Stimulated activated effector memory CD8-positive, alpha-beta T cell treated with anti-CD3 and anti-CD28 coated beads, Interleukin-12 subunit alpha, Interleukin-12 subunit beta, amount 100 ng/mL, for 72 hours (primary cell): ENCODE measurements at regions not wholly inside any gene's neighbourhood (a gene's known extent, or its start where the extent isn't known, plus 50 kb on each side); places are given as distances from the start of the nearest gene placed in this dataset.

Source experiments
- ATAC-seq: fragments of 150-1000 bp; cut with Tn5 transposase; 2 replicates; pipeline ENCODE4 v1.10.0; 2021
- DNase-seq, 2 donors: peaks; one replicate each; pipeline ENCODE4 v3.0.0; 2021 to 2022; ENCODE audit warnings: low spot score in 2 of 2
- H3K27ac Mint-ChIP-seq: one replicate; pipeline ENCODE4 v1.8.0; 2022; ENCODE audit warnings: mild to moderate bottlenecking, mixed read lengths
- H3K36me3 Mint-ChIP-seq: one replicate; pipeline ENCODE4 v1.8.0; 2022; ENCODE audit warnings: mild to moderate bottlenecking, mixed read lengths
- H3K4me1 Mint-ChIP-seq: one replicate; pipeline ENCODE4 v1.8.0; 2022; ENCODE audit warnings: mixed read lengths
- H3K4me3 Mint-ChIP-seq: one replicate; pipeline ENCODE4 v1.8.0; 2022; ENCODE audit warnings: mild to moderate bottlenecking, mixed read lengths
- H3K9me3 Mint-ChIP-seq: one replicate; pipeline ENCODE4 v1.8.0; 2022; ENCODE audit warnings: mixed read lengths

DNA sequence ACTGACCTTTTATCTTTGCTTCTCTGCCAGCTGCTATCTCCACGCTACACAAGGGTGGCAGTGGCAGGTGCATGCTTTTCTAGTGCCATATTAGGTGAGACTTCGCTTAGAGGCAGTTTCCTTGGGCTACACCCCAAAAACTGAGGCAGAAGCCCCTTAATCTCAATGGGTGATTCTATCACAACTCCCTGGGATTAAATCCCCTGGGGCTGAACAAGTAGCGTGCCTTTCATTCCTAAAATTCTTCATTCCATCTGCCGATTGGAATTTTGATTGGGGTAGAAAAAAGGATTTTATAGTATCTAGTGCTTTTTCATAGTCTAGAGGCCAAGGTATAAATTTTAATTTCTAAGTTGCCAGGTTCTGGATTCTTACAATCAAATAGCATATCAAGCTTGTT is 1040.5 kb upstream of the ACVR2A start:
- no peaks in the 10 kb centered on the region for H3K4me1 Mint-ChIP-seq
- no peak overlapping the region for H3K4me3 Mint-ChIP-seq
- ATAC-seq (no peak), DNase-seq (no peak)
- H3K9me3 Mint-ChIP-seq: peaks cover 11% of the 10 kb centered on the region
- H3K27ac Mint-ChIP-seq: no peak overlapping the region
- no peaks in the 10 kb centered on the region for H3K36me3 Mint-ChIP-seq

DNA sequence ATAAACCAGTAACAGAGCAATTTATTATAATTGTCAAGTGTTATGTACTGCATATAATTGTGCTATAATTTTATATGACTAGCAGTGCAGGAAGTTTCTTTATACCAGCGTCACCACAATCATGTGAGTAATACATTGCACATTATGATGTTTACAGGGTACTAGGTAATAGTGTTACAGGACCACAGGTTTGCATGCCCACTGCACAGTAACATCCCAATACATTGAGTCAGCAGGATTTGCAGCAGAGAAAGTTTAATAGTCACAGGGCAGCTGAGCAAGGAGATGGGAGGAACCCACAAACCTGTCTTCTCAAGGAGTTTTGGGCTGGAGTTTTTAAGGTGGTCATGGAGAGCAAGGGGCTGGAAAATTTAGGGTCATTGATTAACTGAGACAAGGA is 1042.9 kb upstream of the ACVR2A start:
- DNase-seq: no peak
- peak; percentile 53 for ATAC-seq
- Mint-ChIP-seq H3K27ac (no peak overlapping the region), H3K4me1 (no peaks in the 10 kb centered on the region), H3K9me3 (peaks cover 7% of the 10 kb centered on the region), H3K4me3 (no peak overlapping the region), H3K36me3 (no peaks in the 10 kb centered on the region)

DNA sequence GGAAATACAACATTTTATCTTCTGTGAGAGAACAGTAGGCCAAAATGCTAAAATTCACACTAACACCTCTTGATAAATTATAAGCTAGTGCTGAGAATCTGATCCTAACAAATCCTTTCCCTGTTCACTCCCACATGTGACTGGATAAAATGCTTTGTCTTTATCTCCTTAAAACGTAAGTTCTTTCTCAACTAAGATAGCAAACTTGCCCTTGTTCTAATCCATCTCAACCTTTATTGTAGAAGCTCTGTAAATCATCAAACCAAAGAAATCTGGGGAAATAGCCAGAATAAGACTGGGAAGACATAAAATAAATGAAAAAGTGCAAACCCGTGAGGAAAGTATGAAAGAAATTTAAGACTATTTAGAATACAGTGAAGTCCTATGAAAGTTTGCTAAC is 1058.4 kb upstream of the ACVR2A start:
- Mint-ChIP-seq H3K4me3 (no peak overlapping the region), H3K36me3 (no peaks in the 10 kb centered on the region), H3K4me1 (no peaks in the 10 kb centered on the region), H3K27ac (no peak overlapping the region), H3K9me3 (peaks cover 15% of the 10 kb centered on the region)
- ATAC-seq: no peak
- no peak for DNase-seq

DNA sequence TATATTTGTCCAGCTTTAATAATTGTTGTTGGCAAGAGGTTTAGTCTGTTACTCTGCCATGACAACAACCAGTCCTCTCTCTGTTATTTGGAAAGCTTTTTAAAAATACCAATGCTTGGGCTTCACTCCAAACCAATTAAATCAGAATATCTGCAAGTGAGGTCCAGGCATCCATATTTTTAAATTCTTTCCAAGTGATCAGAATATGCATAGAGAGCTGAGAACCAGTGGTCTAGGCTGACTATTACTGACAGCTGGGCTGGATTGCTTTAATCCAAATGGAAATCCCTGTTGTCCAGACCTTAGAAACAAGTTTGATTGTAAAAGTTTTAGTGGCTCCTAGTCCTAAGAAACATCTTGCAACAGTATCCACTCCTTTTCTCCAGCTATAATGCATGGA is 1059.7 kb upstream of the ACVR2A start:
- ATAC-seq: no peak
- Mint-ChIP-seq H3K27ac (no peak overlapping the region), H3K36me3 (no peaks in the 10 kb centered on the region), H3K9me3 (peaks cover 8% of the 10 kb centered on the region), H3K4me3 (no peak overlapping the region), H3K4me1 (no peaks in the 10 kb centered on the region)
- DNase-seq: no peak

DNA sequence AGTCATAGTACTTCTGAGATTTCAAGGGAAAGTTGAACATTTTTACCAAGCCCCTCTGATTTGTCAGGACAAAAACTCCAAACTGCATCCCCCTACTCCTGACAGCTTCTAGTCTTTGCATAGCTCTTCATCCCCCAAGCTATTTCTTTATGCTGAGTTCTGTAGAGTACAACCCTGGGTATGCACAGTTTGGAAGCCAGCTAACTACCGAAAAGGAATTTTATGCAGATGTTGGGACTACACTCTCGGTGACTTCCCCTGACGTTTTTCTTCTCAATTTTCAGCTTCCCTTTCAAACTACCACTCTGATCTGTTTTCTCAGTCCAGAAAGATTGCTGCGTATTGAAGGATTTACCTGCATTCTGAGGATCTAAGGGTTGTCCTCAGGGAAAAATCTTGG is 1060.2 kb upstream of the ACVR2A start:
- H3K9me3 Mint-ChIP-seq: peaks cover 8% of the 10 kb centered on the region
- no peak overlapping the region for H3K4me3 Mint-ChIP-seq
- ATAC-seq: no peak
- DNase-seq: no peak
- H3K36me3 Mint-ChIP-seq: no peaks in the 10 kb centered on the region
- H3K4me1 Mint-ChIP-seq: no peaks in the 10 kb centered on the region
- H3K27ac Mint-ChIP-seq: no peak overlapping the region

DNA sequence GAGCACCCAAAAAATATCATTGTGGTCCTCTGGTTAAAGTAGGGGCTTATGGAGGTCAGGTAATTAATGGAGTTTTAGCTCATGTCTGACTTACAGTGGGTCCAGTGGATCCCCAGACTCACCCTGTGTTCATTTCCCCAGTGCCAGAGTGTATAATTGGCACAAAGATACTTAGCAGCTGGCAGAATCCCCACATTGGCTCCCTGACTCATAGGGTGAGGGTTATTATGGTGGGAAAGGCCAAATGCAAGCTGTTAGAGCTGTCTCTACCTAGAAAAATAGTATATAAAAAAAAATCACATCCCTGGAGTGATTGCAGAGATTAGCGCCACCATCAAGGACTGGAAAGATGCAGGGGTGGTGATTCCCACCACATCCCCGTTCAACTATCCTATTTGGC is 1067.6 kb upstream of the ACVR2A start:
- no peak overlapping the region for H3K4me3 Mint-ChIP-seq
- ATAC-seq (no peak), DNase-seq (no peak)
- no peaks in the 10 kb centered on the region for H3K36me3 Mint-ChIP-seq
- no peaks in the 10 kb centered on the region for H3K4me1 Mint-ChIP-seq
- no peak overlapping the region for H3K27ac Mint-ChIP-seq
- peaks cover 9% of the 10 kb centered on the region for H3K9me3 Mint-ChIP-seq

DNA sequence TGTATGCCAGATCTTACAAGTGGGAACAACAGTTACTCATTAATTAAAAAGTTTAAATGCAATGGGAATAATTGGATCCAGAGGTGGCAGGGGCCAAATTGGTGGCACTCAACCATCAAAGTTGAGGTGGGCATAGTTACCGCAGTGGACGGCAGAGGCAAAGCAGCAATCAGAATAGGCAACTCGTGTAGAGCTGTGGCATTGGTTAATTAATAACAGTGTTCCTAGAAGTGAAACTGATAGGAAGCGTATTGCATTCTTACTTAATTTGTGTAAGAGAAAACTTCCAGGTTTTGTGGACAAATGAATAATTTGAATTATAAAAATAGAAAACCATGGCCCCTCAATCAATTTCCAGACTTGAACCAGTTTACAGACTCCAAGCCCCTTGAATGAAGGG is 1068.2 kb upstream of the ACVR2A start:
- Mint-ChIP-seq H3K4me3 (no peak overlapping the region), H3K36me3 (no peaks in the 10 kb centered on the region), H3K4me1 (no peaks in the 10 kb centered on the region), H3K9me3 (peaks cover 7% of the 10 kb centered on the region), H3K27ac (no peak overlapping the region)
- DNase-seq (no peak), ATAC-seq (no peak)

DNA sequence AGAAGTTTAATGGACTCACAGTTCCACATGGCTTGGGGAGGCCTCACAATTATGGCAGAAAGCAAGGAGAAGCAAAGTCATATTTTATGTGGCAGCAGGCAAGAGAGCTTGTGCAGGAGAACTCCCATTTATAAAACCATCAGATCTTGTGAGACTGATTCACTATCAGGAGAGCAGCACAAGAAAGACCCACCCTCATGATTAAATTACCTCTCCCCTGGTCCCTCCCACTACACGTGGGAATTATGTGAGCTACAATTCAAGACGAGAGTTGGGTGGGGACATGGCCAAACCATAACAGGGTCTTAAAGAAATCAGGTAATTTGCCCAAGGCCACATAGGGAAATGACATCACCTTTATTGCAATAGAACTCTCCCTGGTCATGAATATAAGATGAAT is 1073.3 kb upstream of the ACVR2A start:
- ATAC-seq: no peak

DNA sequence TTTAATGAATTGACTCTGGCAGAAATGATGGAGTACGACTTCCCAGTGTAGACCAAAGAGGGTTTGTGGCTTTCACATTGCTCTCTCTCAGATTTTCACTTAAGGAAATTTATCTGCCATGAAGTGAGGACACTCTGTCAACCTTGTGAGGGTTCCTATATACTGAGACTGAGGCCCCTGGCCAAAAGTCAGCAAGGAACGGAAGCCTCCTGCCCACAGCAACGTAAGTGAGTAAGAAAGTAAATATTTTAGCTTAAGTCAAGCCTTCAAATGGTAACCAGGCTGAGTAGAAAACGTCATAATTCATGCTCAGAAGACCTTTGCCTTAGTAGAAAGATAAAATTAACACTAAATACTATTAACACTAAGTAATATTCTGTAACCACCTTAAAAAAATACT is 1080.5 kb upstream of the ACVR2A start:
- Mint-ChIP-seq H3K9me3 (peaks cover 11% of the 10 kb centered on the region), H3K4me1 (no peaks in the 10 kb centered on the region), H3K36me3 (no peaks in the 10 kb centered on the region), H3K4me3 (no peak overlapping the region), H3K27ac (no peak overlapping the region)
- no peak for DNase-seq
- no peak for ATAC-seq

More for the DNA sequence above, 1073.3 kb upstream of the ACVR2A start:
- Mint-ChIP-seq H3K9me3 (peaks cover 9% of the 10 kb centered on the region), H3K4me1 (no peaks in the 10 kb centered on the region), H3K27ac (no peak overlapping the region), H3K4me3 (no peak overlapping the region), H3K36me3 (no peaks in the 10 kb centered on the region)
- no peak for DNase-seq

DNA sequence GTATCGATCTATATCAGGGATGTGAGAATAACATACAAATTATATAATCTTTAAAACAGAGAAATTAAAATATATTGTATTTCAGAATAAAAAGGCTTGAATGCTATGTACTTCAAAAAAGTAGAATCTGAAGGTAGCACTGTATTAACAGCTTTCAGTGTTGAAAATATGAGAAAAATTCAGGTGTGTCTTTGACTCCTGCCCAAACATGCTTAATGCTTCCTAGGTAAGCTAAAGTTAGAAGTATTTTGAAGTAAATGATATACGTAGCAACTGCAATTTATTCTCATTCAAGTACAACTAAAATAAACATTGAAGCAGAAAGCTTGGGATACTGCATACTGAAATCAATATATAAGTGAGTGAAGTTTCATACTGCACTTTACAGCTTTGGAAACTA is 1082.0 kb upstream of the ACVR2A start:
- DNase-seq: no peak
- Mint-ChIP-seq H3K9me3 (peaks cover 11% of the 10 kb centered on the region), H3K4me1 (no peaks in the 10 kb centered on the region), H3K27ac (no peak overlapping the region), H3K4me3 (no peak overlapping the region), H3K36me3 (no peaks in the 10 kb centered on the region)
- no peak for ATAC-seq

DNA sequence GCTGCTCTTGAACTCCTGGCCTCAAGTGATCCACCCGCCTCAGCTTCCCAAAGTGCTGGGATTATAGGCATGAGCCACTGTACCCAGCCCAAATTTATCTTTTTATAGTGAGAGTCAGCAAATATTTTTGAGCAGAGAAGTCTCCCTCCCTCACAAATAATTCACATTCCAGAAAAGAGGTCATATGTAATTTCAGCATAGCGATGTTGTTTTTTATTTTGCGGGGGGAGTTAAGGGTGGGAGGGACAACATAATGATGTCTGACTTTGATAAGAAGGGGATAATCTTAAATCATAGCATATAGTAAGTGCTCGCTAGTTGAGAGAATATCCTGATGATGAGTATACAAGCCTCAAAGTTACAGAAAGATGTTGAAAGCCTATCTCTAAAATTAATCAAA is 1090.2 kb upstream of the ACVR2A start:
- Mint-ChIP-seq H3K27ac (no peak overlapping the region), H3K36me3 (no peaks in the 10 kb centered on the region), H3K9me3 (peaks cover 16% of the 10 kb centered on the region), H3K4me3 (no peak overlapping the region), H3K4me1 (no peaks in the 10 kb centered on the region)
- DNase-seq (no peak), ATAC-seq (no peak)

DNA sequence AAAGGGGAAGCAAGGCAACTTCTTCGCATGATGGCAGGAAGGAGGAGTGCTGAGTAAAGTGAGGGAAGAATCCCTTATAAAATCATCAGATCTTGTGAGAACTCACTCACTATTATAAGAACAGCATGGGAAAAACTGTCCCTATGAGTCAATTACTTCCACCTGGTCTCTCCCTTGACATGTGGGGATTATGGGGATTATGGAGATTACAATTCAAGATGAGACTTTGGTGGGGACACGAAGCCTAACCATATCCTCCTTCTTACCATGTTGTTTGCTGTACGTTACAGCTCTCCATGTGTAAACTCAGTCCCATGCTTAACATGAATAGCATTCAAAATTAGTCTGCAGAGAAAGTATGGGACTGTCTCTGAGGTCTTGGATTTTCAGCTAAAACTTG is 1096.8 kb upstream of the ACVR2A start:
- no peak for DNase-seq
- Mint-ChIP-seq H3K4me1 (no peaks in the 10 kb centered on the region), H3K9me3 (peaks cover 13% of the 10 kb centered on the region), H3K4me3 (no peak overlapping the region), H3K27ac (no peak overlapping the region), H3K36me3 (no peaks in the 10 kb centered on the region)
- no peak for ATAC-seq

DNA sequence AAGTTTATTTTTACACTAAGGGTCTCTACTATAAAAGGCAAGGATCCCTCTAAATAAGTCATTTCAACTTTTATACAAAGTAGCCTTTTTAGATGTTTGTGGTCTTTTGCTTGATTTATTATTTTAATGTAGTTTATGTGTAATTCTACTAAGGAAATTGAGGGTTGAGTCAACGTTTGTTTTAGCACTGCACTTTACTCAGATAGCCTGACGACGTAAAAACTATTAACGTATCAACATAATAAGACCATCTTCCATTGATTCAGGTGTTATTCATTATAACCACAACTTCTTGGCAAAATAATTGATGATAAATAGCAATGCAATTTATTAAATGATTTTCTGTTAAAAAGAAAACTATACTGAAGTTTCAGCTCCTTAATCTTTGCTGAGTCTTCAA is 1103.6 kb upstream of the ACVR2A start:
- no peak overlapping the region for H3K4me3 Mint-ChIP-seq
- H3K9me3 Mint-ChIP-seq: no peaks in the 10 kb centered on the region
- no peaks in the 10 kb centered on the region for H3K36me3 Mint-ChIP-seq
- ATAC-seq: no peak
- no peaks in the 10 kb centered on the region for H3K4me1 Mint-ChIP-seq
- no peak overlapping the region for H3K27ac Mint-ChIP-seq
- no peak for DNase-seq

DNA sequence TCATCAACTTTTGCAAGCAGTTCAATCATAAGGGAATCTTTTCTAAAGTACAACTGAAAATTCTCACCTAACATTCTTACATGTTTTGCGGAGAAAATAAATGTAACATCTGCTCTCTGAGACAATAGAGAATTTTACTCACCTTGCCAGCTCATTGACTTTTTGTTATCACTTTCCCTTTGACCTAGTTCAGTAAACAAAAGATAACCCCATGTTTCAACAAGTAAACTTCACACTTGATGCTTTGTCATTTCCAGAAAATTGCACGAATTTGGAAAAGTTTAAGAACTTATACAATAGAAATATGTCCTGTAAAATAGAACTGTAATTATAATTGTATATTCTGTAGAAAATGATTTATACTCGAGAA is 1110.0 kb upstream of the ACVR2A start:
- ATAC-seq: no peak
- H3K27ac Mint-ChIP-seq: no peak overlapping the region
- no peak for DNase-seq
- no peak overlapping the region for H3K4me3 Mint-ChIP-seq
- H3K36me3 Mint-ChIP-seq: no peaks in the 10 kb centered on the region
- H3K9me3 Mint-ChIP-seq: no peaks in the 10 kb centered on the region
- no peaks in the 10 kb centered on the region for H3K4me1 Mint-ChIP-seq

DNA sequence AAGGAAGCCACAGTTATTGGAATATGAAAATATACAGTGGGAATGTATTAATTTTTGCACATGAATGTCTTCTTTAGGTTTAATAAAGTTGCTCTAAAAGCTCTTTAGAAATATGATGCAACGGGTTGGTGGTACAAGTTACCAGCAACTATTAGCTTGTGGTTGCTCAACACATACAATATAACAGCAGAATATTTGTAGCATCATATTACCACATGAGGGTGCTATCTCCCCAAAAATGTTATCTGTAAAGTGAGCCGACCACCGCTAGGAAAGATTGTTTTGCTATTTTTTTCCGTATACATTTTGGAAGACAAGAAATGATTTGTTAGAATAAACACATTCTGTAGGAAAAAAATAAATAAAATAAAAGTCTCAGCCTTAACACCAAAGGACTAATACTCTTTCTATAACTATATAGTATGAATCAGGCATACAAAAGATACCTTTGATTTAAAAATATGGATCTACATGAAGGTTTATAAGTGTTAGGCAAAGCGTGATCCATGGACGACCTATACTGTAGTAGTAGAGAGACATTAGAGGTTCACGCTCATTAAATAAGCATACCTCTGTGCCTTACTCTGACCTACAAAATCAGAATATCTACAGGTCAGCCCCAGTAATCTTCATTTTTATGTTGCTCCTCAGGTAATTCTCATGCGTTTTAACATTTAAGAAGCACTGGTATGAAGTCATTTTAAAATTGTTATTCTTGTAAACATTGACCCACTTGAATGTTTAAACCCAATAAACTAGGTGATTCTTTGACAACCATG is 1110.6 kb upstream of the ACVR2A start:
- no peaks in the 10 kb centered on the region for H3K4me1 Mint-ChIP-seq
- DNase-seq (no peak), ATAC-seq (no peak)
- H3K9me3 Mint-ChIP-seq: no peaks in the 10 kb centered on the region
- no peaks in the 10 kb centered on the region for H3K36me3 Mint-ChIP-seq
- no peak overlapping the region for H3K27ac Mint-ChIP-seq
- no peak overlapping the region for H3K4me3 Mint-ChIP-seq

DNA sequence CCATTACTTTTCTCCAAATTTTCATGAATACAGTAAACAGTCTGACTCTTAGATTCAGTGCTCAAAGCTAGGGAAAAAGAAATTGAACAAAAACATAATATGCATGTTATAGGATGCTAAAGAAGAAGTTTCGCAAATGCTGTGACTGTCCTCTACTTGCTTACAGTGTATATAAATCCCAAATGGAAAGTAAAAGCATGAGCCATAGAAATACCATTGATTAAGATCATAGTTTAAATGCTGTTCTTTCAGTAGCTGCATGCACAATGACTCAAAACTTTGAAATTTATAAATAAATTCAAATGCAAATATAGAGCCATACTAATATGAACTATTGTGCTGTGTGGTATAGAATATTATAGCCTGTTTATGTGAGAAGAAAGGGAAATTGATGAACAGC is 1113.9 kb upstream of the ACVR2A start:
- no peaks in the 10 kb centered on the region for H3K4me1 Mint-ChIP-seq
- no peaks in the 10 kb centered on the region for H3K36me3 Mint-ChIP-seq
- ATAC-seq (no peak), DNase-seq (no peak)
- H3K27ac Mint-ChIP-seq: no peak overlapping the region
- peaks cover 3% of the 10 kb centered on the region for H3K9me3 Mint-ChIP-seq
- no peak overlapping the region for H3K4me3 Mint-ChIP-seq

DNA sequence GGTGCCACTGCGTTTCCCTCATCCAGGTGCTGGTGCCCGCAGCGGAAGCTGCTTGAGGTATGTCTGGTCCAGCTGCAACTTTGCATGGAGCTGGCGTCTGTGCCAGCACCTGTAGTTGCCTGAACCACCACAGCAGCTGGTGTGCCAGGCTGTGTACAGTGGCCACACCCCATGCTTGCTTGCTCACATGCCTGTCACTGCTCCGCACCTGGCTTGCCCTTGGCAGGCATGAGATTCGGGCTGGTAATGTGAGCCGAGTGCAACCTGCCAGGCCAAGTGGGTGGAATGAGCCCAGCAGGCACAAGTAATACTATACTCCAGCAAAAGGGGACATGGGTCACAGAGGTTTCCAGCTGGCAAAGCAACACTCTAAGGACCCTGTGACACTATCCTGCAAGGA is 1123.3 kb upstream of the ACVR2A start:
- peak; percentile 31 for ATAC-seq
- H3K36me3 Mint-ChIP-seq: no peaks in the 10 kb centered on the region
- no peak overlapping the region for H3K27ac Mint-ChIP-seq
- no peak for DNase-seq
- no peak overlapping the region for H3K4me3 Mint-ChIP-seq
- no peaks in the 10 kb centered on the region for H3K4me1 Mint-ChIP-seq
- peaks cover 3% of the 10 kb centered on the region for H3K9me3 Mint-ChIP-seq
